ENCODE measurements at regions not wholly inside any gene's neighbourhood (a gene's known extent, or its start where the extent isn't known, plus 50 kb on each side); places are given as distances from the start of the nearest gene placed in this dataset.

DNA sequence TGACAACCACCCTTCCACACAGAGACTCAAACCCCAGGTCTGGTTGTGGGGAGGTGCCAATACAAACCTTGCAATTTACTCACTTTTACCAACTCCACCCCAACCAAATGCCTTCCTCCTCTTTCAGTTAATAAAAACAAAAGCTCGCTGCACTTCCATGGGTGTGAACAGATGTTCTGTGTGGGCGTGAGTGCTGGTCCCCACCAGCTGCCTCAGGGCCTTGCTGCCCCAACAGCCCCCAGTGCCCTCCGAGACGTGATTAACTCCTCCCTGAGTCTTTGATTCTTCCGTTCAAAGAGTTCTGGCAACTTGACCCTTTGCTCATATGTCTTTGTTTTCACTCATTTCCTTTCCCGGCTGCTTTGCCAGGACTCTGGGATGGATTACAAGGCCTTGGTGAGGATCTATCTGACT, 258.9 kb upstream of the CXCR4 start:
- Mint-ChIP-seq H3K9me3 (peaks cover 4% of the 10 kb centered on the region), H3K27me3 (ENCODE audit: low read depth) (no peaks in the 10 kb centered on the region), H3K27ac (peak overlapping the region; percentile 93), H3K4me1 (ENCODE audit: low read depth) (peaks cover 55% of the 10 kb centered on the region), H3K36me3 (ENCODE audit: low read depth) (peaks cover 5% of the 10 kb centered on the region), H3K4me3 (peak overlapping the region; percentile 31)
- DNase-seq (ENCODE audit: low spot score) = no peak

DNA sequence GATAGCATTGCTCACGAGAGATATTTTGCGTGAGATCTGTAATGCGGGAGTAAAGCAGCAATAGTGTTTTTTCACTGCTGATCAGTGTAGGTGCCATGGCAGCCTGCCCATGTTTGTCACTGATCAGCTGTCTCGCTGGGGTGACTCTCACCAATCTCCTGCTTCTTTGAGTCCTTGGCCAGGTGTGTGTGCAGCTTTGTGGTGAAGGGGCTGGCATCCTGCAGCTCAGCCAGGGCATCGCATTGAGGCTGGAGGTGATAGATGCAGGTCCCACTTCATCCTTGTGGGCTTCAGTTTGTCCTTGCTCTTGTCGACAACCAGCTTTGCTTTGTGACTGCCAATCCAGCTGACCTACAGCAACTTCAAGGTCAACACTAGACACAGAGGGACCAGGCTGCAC, 258.3 kb upstream of the CXCR4 start:
- Mint-ChIP-seq H3K36me3 (ENCODE audit: low read depth) (peaks cover 5% of the 10 kb centered on the region), H3K27me3 (ENCODE audit: low read depth) (no peaks in the 10 kb centered on the region), H3K4me3 (peak overlapping the region; percentile 65), H3K27ac (peak overlapping the region; percentile 93), H3K4me1 (ENCODE audit: low read depth) (peaks cover 50% of the 10 kb centered on the region), H3K9me3 (peaks cover 4% of the 10 kb centered on the region)
- DNase-seq (ENCODE audit: low spot score) = no peak

DNA sequence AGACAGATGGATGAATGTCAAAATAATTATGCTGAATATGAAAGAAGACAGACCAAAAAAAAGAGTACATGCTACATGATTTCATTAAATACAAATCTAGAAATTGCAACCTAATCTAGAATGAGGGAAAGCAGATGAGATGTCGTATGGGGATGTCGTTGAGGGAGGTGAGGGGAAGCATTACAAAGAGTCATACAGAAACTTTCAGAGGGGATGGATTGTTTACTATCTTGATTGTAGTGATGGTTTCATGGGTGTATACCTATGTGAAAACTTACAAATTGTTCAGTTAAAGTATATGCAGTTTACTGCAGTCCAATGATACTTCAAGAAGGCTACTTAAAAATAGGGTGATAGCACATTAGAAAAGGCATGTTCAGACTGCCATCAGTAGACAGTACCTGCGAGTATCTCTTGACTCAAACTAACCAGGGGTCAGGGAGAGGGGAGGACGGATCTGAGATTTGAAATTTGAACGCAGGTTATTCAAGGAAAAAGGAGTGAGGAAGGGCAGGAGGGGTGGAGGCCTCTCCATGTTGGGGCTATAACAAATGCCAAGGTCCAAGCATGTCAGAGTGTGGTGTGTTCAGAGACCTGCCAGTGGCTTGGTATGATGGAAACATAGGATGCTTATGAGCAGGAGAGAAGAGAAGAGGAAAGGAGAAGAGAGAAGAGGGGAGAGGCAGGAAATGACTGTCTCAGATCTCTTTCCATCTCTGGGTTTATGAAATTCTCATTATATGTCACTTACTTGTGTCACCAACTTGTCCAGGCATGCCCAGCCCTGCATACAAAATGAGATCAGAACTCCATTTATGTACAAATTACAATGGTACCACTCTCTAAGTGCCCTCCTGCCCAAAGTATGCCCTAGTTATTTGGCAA, 257.3 kb upstream of the CXCR4 start:
- Mint-ChIP-seq H3K9me3 (peaks cover 4% of the 10 kb centered on the region), H3K36me3 (ENCODE audit: low read depth) (peaks cover 5% of the 10 kb centered on the region), H3K4me3 (peak overlapping the region; percentile 65), H3K27ac (peak overlapping the region; percentile 93), H3K27me3 (ENCODE audit: low read depth) (no peaks in the 10 kb centered on the region), H3K4me1 (ENCODE audit: low read depth) (peaks cover 47% of the 10 kb centered on the region)
- peak; percentile 55 for DNase-seq (ENCODE audit: low spot score)

DNA sequence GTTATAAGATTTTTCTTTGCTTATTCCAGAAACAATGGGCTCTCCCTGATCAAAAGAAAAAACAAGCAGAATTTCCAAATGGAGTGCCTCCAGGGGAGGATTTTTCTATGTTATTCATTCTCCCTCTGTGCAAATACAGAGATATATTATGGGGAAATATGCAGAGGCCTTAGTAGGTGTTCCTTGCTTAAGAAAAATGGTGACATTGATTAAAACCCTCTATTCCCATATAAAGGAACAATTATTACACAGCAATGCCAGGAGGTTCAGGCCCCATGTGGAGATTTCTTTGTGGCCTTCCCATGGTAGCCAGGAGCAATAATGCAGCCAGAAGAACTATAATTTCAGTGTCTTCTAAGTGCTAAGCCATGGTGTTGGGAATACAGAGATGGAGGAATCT, 255.9 kb upstream of the CXCR4 start:
- DNase-seq (ENCODE audit: low spot score) = no peak
- peaks cover 8% of the 10 kb centered on the region for H3K36me3 Mint-ChIP-seq (ENCODE audit: low read depth)
- H3K9me3 Mint-ChIP-seq = peaks cover 9% of the 10 kb centered on the region
- peaks cover 53% of the 10 kb centered on the region for H3K4me1 Mint-ChIP-seq (ENCODE audit: low read depth)
- no peak overlapping the region for H3K27ac Mint-ChIP-seq
- H3K27me3 Mint-ChIP-seq (ENCODE audit: low read depth) = no peaks in the 10 kb centered on the region
- H3K4me3 Mint-ChIP-seq = no peak overlapping the region

DNA sequence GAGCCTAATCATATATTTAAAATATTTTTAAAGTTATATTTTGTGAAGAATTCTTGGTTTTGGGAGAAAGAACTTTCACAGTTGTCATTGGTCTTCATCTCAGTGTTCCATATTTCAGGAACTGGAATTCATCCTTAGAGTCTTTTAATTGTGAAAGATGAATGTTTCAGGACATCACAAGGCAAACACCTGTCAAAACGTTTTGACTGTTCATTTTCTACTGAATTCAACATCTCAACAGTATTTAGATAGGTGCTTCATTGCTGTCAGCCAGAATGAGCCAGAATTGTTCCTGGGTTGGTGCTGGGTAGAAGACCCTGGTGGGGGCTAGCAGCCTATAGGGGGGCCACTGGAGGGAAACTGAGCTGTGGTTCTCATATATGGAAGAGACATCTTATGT, 255.1 kb upstream of the CXCR4 start:
- Mint-ChIP-seq H3K9me3 (peaks cover 15% of the 10 kb centered on the region), H3K4me3 (no peak overlapping the region), H3K4me1 (ENCODE audit: low read depth) (peaks cover 48% of the 10 kb centered on the region), H3K27ac (no peak overlapping the region), H3K36me3 (ENCODE audit: low read depth) (peaks cover 10% of the 10 kb centered on the region), H3K27me3 (ENCODE audit: low read depth) (no peaks in the 10 kb centered on the region)
- DNase-seq (ENCODE audit: low spot score) = peak; percentile 3

DNA sequence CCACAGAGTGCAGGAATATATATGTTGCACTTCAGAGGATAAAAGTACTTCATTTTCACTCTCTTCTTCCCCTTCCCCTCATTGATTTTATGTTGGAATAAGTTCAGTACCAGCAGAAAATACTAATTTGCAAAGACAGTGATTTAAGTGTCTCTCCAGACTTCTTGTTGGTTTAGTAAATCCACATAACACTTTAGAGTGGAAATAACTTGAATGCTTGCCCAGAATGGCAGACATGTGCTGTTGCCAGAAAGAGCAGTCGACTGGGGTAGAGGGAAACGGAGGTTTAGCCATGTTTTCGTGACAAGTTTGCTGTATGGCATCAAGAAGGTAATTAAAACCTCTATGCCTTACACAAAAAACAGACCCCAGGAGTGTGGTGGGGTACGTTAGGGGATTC, 246.0 kb upstream of the CXCR4 start:
- no peak for DNase-seq (ENCODE audit: low spot score)
- H3K27ac Mint-ChIP-seq = no peak overlapping the region
- no peak overlapping the region for H3K4me3 Mint-ChIP-seq
- peaks cover 7% of the 10 kb centered on the region for H3K36me3 Mint-ChIP-seq (ENCODE audit: low read depth)
- H3K4me1 Mint-ChIP-seq (ENCODE audit: low read depth) = peaks cover 35% of the 10 kb centered on the region
- H3K9me3 Mint-ChIP-seq = peaks cover 15% of the 10 kb centered on the region
- no peaks in the 10 kb centered on the region for H3K27me3 Mint-ChIP-seq (ENCODE audit: low read depth)

DNA sequence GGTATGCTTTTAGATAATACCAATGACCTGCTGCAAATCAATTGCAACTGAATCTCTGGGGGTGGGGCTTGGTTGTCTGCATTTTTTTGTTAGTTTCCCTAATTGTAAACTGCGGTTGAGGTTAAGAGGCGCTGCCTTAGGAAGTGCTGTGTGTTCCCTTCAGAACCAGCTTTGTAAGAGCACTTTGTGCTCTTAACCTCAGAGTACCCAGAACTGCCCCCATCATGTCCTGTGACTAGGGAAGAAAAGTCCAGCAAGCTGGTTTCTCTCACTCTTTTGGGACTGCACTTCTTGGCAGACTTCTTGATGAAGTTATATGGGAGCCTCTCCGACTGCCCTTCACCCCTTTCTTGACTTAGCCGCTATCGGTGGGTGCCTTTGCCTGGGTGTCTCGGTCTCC, 245.5 kb upstream of the CXCR4 start:
- Mint-ChIP-seq H3K9me3 (peaks cover 11% of the 10 kb centered on the region), H3K36me3 (ENCODE audit: low read depth) (peaks cover 5% of the 10 kb centered on the region), H3K4me3 (no peak overlapping the region), H3K4me1 (ENCODE audit: low read depth) (peaks cover 39% of the 10 kb centered on the region), H3K27me3 (ENCODE audit: low read depth) (no peaks in the 10 kb centered on the region), H3K27ac (no peak overlapping the region)
- DNase-seq (ENCODE audit: low spot score) = no peak

DNA sequence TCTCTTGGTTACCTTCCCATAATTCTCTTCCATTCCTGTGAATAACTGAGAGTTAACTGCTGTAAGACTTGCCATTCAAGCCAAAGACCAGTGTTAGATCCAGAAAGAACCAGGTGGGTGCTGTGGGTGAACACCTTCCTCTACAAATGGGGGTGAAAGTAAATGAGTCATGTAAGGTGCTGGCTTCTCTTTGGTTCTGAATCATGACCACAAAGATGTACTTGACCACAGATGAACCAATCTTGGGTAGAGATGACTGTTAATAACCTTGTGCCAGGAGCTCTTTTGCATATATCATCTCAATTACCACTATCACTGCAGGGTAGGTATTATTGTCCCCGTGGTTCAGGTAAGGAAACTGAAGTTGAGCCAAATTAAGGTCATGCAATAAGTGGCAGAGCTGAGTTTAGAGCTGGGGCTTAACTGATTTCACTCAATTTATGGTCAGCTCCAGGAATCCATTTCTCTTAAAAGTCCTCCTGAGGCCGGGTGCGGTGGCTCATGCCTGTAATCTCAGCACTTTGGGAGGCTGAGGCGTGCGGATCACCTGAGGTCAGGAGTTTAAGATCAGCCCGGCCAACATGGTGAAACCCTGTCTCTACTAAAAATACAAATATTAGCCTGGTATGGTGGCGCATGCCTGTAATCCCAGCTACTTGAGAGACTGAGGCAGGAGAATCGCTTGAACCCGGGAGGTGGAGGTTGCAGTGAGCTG, 244.9 kb upstream of the CXCR4 start:
- Mint-ChIP-seq H3K27ac (no peak overlapping the region), H3K4me1 (ENCODE audit: low read depth) (peaks cover 41% of the 10 kb centered on the region), H3K4me3 (no peak overlapping the region), H3K27me3 (ENCODE audit: low read depth) (no peaks in the 10 kb centered on the region), H3K36me3 (ENCODE audit: low read depth) (peaks cover 5% of the 10 kb centered on the region), H3K9me3 (peaks cover 7% of the 10 kb centered on the region)
- DNase-seq (ENCODE audit: low spot score) = peak; percentile 66

DNA sequence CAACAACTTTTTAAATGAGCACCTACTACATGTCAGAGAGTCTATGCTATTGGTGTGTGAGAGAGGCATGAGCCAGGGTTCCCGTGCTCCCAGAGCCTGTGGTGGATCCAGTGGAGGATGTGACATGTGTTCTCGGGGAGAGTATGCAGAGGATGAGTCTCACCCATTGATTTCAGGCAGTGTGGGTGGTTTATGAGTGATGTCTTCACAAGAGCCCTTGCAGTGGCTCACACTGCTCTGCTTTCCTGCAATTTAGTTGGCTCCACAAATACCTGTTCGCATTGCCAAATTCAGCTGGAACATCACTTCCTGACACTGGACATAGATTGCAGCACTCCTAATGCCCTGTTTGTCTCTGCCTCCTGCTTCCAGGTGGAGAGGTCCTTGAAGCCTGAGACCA, 243.6 kb upstream of the CXCR4 start:
- no peak overlapping the region for H3K27ac Mint-ChIP-seq
- H3K36me3 Mint-ChIP-seq (ENCODE audit: low read depth) = no peaks in the 10 kb centered on the region
- H3K27me3 Mint-ChIP-seq (ENCODE audit: low read depth) = no peaks in the 10 kb centered on the region
- no peak overlapping the region for H3K4me3 Mint-ChIP-seq
- DNase-seq (ENCODE audit: low spot score) = no peak
- peaks cover 41% of the 10 kb centered on the region for H3K4me1 Mint-ChIP-seq (ENCODE audit: low read depth)
- no peaks in the 10 kb centered on the region for H3K9me3 Mint-ChIP-seq

DNA sequence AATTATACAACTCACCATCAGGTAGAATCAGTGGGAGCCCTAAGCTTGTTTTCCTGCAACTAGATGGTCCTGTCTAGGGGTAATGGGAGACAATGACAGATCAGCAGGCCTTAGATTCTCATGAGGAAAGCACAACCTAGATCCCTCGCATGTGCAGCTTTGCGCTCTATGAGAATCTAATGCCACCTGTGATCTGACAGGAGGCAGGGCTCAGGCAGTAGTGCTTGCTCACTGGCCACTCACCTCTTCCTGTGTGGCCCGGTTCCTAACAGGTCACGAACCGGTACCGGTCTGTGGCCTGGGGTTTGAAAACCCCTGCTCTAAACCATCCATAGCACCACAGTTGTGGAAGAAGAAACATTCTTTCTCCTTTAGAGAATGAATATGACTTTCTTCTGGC, 242.8 kb upstream of the CXCR4 start:
- no peak for DNase-seq (ENCODE audit: low spot score)
- Mint-ChIP-seq H3K36me3 (ENCODE audit: low read depth) (no peaks in the 10 kb centered on the region), H3K4me3 (no peak overlapping the region), H3K9me3 (no peaks in the 10 kb centered on the region), H3K4me1 (ENCODE audit: low read depth) (peaks cover 41% of the 10 kb centered on the region), H3K27me3 (ENCODE audit: low read depth) (no peaks in the 10 kb centered on the region), H3K27ac (no peak overlapping the region)

DNA sequence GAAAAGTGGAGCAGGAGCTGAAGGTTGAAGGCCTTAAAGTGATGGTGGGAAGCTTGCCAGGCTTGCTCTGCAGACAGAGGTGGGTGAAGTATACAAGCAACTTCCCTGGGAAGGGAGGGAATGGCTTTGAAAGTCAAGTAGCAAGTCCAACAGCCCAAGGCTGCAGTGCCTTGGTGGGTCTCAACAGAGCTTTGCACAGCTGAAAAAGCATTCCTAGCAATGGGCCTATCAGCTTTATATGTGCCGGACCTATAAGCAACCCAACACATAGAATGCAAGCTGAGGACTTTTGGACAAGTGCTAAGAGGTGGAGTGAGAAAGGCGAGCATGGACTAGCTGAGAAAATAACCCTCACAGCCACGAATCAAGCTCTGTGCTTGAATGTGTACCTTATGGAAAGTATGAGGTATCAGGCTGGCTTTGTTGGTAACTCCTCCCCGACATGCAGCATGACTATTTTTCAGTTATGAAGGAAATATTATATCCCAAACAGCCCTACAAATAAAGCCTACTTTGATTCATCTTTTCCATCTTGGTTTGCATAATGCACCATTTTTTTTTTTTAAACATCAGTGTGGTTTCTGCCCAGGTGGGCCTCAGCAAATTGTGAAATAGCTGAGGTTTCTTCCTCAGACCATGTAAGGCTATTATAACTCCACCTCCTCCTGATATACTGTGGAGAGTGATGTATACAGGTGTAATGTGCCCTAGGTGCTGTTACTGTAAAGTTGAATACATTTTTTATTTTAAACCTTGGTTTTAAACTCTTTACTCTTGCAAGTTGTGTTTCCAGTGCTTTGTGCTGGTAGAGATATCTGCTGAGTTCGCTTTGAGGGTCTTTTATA, 241.4 kb upstream of the CXCR4 start:
- no peak overlapping the region for H3K27ac Mint-ChIP-seq
- no peaks in the 10 kb centered on the region for H3K36me3 Mint-ChIP-seq (ENCODE audit: low read depth)
- peaks cover 41% of the 10 kb centered on the region for H3K4me1 Mint-ChIP-seq (ENCODE audit: low read depth)
- DNase-seq (ENCODE audit: low spot score) = no peak
- H3K27me3 Mint-ChIP-seq (ENCODE audit: low read depth) = no peaks in the 10 kb centered on the region
- no peak overlapping the region for H3K4me3 Mint-ChIP-seq
- no peaks in the 10 kb centered on the region for H3K9me3 Mint-ChIP-seq

DNA sequence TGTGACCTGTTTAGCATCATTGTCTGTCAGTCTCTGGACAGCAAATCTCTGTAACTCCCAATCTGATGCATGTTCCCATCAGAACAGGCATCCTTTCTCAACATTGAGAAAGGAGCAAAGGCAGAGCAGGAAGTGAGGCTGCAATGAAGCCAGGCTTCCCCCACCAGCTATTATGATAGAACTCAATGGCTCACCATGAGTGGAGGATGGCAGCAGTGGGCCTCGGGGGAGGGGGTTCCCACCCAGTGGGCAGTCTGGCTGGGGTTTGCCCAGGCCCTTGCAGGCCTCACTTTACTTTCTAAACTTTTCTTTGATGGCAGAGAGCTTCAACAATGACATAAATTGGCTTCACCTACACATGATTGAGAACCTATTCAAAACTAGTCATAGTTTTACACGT, 240.6 kb upstream of the CXCR4 start:
- H3K36me3 Mint-ChIP-seq (ENCODE audit: low read depth) = no peaks in the 10 kb centered on the region
- no peak for DNase-seq (ENCODE audit: low spot score)
- H3K4me1 Mint-ChIP-seq (ENCODE audit: low read depth) = peaks cover 37% of the 10 kb centered on the region
- no peak overlapping the region for H3K4me3 Mint-ChIP-seq
- no peaks in the 10 kb centered on the region for H3K27me3 Mint-ChIP-seq (ENCODE audit: low read depth)
- H3K9me3 Mint-ChIP-seq = no peaks in the 10 kb centered on the region
- no peak overlapping the region for H3K27ac Mint-ChIP-seq

DNA sequence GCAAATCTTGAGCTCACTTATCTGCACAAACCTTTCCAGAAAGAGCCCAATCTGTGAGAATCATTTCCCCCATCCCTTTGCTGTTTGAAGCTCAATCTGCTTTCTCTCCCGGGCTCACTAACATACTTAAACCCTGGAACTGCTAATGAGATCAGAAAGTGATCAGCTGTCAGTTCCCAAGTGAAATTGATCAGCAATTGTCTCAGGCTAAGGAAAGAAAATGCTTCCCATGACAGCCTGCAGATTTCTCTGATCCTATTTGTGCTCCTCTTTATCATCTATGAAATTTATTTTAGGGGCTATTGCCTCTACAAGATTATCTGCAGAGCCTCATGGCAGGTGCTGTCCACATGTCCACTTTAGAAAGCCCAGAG, 239.0 kb upstream of the CXCR4 start:
- Mint-ChIP-seq H3K36me3 (ENCODE audit: low read depth) (no peaks in the 10 kb centered on the region), H3K4me1 (ENCODE audit: low read depth) (peaks cover 22% of the 10 kb centered on the region), H3K9me3 (no peaks in the 10 kb centered on the region), H3K27ac (no peak overlapping the region), H3K27me3 (ENCODE audit: low read depth) (no peaks in the 10 kb centered on the region), H3K4me3 (no peak overlapping the region)
- no peak for DNase-seq (ENCODE audit: low spot score)
